ENCODE measurements at regions not wholly inside any gene's neighbourhood (a gene's known extent, or its start where the extent isn't known, plus 50 kb on each side); places are given as distances from the start of the nearest gene placed in this dataset.

GRCh38 chr12:4157122-4157521 is 116.4 kb upstream of the CCND2 start:
- no peak for TF ChIP-seq CTCF (IDR thresholded peaks at IDR 0.05)
- no peak for TF ChIP-seq EZH2 (IDR thresholded peaks at IDR 0.05; ENCODE audit: borderline replicate concordance, insufficient read depth, low read depth, low read length, poor library complexity, severe bottlenecking)
